ENCODE measurements at regions not wholly inside any gene's neighbourhood (a gene's known extent, or its start where the extent isn't known, plus 50 kb on each side); places are given as distances from the start of the nearest gene placed in this dataset.
"Not testable (repeated sequence)": the region's sequence is repeated elsewhere in the genome, so short reads cannot be mapped to it uniquely, and the experiment has no call there.

DNA sequence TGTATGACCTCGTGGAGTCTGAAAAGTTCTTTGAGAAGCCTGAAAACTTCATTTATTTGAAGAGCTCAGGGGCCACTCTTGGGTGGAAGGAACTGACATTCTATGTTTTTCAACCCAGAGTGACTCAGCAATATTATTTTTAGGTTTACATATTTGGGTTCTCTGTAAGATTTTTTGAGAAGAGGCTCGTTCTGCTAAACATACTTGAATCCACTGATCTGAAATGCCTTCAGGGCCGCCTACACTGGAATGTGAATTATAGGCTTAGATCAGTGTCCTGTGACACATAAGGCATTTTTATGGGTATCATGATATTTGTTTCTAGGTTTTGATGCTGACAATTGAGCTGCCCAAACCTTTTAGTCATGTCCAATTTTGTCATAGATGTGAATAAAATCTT is 86.2 kb downstream of the PSAT1 start:
- DNase-seq (ENCODE audit: low spot score), result no peak

DNA sequence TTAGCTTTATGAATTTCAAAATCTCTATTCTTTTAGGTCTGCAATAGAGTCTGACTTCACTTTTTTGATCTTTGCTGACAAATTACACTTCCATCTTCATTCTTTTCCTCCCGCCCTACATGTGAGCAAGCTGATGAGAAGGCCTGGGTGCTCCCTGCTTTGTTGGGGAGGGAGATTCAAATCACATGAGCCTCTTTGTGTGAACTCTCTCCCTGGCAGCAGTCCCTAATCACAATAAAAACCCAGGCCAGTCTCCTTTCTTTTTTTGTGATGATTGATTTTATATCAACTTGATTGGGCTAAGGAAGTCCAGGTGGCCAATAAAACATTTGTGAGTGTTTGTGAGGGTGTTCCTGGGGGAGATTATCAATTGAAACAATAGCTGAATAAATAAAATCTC is 89.4 kb downstream of the PSAT1 start:
- DNase-seq (ENCODE audit: low spot score), result no peak

DNA sequence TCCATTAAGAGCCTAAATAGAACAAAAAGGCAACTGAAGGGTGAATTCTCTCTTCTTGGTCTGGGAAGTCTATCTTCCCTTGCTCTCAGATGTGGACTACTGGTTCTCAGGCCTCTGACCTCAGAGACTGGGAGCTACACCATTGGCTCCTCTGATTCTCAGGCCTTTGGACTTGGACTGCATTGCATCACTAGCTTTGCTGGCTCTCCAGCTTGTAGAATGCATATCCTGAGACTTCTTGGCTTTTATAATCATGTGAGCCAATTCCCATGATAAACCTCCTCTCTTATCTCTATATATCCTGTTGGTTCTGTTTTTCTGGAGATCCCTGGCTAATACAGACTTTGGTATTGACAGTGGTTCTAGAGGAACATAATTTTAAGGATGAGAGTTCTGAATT is 89.8 kb downstream of the PSAT1 start:
- DNase-seq (ENCODE audit: low spot score), result no peak

DNA sequence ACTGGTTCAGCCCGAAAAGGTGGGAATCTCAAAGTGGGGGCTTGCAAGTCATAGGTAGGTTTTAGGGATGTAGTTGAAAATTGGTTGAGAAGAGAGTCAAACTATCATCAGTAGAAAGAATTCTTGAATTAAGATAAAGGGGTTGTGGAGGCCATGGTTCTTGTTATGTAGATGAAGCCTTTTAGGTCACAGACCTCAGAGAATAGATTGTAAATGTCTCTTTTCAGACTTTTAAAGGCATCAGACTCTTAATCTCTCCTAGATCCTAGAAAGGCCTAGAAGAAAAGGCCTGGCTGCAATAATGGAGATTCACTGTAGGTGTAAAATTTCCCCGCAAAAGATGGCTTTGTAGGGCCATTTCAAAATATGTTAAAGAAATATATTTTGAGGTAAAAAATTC is 96.4 kb downstream of the PSAT1 start:
- no peak for DNase-seq (ENCODE audit: low spot score)

DNA sequence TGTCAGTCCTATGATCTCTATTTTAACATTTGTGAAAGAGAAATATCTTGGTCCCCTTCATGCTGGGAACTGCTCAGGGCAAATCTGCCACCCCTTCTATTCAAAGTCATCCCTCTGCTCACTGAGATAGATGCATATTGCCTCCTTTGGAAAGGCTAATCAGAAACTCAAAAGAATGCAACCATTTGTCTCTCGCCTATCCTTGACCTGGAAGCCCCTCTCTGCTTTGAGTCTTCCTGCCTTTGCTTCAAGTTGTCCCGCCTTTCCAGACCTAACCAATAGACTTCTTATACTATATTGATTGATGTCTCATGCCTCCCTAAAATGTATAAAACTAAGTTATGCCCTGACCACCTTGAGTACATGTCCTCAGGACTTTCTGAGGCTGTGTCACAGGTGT is 97.0 kb downstream of the PSAT1 start:
- no peak for DNase-seq (ENCODE audit: low spot score)

DNA sequence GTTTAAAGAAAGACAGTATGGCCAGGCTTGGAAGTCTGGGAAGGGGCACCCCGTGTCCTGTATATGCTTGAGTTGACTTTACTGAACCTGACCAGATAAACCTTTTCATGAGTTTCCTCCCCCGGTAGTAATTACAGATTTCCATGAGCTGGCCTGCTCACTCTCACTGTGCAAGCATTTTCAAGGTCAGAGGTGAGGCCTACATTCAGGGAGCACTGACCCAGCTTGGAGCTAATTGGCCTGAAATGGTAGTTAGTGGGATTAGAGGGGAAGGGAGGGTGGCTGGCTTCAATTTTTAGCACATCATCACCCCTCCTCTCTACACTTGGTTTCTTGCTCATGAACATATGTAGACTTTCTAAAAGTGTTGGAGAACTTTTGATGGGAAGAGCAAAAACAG is 99.2 kb downstream of the PSAT1 start:
- DNase-seq (ENCODE audit: low spot score), result no peak

GRCh38 chr9:78397045-78397444 is 100.1 kb downstream of the PSAT1 start:
- no peak for DNase-seq (ENCODE audit: low spot score)

DNA sequence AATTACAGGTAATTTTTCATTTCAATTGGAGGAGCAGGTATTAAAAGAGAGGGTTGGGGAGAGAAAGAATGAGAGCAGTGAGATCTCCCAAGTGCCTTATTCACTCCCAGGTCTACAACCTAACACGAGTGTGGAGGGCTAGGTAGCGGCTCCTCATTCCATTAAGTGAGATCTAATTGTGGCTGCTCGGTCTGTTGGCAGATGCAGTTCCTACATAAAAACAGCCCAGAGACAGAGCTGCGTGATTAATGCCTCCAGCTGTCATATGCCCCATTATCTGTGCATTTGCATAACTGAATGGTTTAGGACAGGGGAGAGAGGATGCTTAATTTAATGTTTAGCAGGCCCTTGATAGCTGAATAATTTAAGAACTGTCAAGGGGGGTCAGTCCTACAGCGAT is 100.5 kb downstream of the PSAT1 start:
- DNase-seq (ENCODE audit: low spot score), result no peak

- DNase-seq (ENCODE audit: low spot score), result no peak
Measured at GRCh38 chr9:78399153-78399552, 102.2 kb downstream of the PSAT1 start.

DNA sequence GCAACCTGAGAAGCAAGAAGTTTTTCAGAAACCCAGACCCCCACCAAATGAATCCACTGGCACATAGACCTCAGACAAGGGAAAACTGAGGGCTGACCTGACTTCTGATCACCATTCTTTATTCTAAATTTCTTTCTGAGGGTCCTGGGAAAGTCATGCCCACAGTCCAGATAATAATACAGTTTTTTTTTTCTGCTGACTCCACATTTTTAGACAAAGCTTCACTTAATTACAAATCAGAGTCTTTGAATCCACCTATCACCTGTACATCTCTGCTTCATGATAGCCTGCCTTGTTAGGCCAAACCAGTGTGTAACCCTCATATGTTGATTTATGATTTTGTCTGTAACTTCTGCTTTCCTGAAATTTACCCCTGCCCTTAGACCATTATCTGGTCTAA is 103.6 kb downstream of the PSAT1 start:
- DNase-seq (ENCODE audit: low spot score), result no peak

DNA sequence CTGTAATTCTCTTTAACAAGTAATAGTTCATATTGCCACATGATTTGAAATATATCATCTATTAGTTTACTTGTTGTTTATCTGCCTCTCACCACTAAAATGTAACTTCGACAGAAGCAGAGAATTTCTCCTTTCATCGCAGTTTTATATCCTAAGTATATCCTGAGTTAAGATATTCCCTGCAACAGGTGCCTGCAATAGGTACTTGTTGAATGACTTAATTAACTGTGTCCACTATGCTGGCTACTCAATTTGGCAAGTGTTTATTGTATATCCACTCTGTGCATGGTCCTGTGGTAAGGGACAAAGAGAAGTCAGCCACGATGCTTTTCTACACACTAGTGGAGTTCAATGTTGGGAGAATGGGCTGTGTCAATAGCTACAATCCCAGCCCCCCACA is 108.5 kb downstream of the PSAT1 start:
- DNase-seq (ENCODE audit: low spot score), result no peak

- no peak for DNase-seq (ENCODE audit: low spot score)
Measured at GRCh38 chr9:78406146-78406545, 109.2 kb downstream of the PSAT1 start.

DNA sequence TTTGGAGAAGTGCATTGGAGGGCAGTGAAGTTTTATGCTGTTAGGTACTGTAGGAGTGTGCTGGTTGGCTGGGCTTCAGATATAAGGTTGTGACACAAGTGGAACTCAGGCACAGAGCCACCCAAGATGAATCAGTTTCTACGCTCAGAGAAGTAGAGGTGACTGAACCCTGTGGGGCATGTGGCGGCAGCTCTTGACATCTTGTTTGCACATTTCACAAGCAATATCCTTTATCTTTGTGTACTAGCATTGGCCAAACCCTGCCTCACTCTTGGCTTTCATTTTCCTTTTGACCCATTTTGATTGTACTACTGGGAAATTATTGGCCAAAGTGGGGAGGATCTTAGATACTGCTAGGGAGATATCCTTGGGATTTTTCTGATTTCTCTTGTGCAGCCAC is 110.0 kb downstream of the PSAT1 start:
- DNase-seq (ENCODE audit: low spot score), result no peak

DNA sequence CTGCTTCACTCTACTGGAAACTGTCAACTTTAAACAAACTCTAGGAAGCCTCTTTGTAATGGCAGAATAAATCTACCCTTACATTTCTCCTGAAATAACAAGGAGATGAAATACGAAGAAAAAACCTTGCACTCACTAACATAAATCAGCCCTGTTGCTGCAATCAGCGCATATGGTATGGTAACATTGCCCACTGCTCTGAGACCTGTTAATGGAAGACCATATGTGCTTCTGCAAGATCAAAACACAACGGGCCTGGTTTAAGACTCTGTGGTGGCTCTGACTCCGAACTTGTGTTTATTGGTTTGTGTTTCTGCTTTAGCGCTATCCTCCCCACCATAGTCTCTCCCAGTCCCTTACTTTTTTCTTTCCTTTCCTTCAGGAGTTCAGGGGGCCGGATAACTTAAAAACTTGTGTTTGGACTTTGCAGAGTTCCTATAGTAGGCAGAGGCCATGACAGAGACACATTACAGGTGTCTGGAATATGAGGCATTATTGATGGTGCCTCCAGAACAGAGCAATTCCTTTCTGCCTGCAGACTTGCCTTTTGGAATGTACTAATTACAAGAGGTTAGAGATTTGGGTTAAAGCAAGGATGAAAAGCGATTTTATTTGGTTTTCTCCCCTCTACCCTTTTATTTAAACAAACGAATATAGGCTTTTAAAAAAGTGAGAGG is 110.8 kb downstream of the PSAT1 start:
- DNase-seq (ENCODE audit: low spot score), result no peak

DNA sequence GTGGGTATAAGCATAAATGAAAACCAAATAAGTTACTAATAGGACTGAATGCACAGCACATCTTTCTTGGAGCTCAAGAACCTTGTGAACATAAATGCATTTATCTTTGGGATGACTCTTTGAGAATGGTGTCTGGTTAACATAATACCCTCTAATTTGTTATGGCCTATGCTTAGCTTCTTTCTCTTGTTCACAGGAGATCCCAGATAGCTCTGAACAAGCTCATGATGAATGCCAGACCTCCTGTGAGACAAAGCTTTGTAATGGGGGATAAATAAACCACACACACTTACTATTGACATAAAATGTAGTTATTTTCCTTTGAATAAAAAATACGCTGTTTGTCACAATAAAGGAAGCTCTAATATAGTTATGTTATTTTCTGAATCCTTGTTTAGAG is 111.5 kb downstream of the PSAT1 start:
- no peak for DNase-seq (ENCODE audit: low spot score)

DNA sequence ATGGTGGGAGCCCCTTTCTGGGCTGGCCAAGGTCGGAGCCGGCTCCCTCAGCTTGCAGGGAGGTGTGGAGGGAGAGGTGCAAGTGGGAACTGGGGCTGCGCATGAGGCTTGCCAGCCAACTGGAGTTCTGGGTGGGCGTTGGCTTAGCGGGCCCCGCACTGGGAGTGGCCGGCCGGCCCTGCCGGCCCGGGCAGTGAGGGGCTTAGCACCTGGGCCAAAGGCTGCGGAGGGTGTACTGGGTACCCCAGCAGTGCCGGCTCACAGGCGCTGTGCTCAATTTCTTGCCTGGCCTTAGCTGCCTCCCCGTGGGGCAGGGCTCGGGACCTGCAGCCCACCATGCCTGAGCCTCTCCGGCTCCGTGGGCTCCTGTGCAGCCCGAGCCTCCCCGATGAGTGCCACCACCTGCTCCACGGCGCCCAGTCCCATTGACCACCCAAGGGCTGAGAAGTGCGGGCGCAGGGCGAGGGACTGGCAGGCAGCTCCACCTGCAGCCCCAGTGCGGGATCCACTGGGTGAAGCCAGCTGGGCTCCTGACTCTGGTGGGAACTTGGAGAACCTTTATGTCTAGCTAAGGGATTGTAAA is 113.1 kb downstream of the PSAT1 start:
- DNase-seq (ENCODE audit: low spot score), result not testable (repeated sequence)

DNA sequence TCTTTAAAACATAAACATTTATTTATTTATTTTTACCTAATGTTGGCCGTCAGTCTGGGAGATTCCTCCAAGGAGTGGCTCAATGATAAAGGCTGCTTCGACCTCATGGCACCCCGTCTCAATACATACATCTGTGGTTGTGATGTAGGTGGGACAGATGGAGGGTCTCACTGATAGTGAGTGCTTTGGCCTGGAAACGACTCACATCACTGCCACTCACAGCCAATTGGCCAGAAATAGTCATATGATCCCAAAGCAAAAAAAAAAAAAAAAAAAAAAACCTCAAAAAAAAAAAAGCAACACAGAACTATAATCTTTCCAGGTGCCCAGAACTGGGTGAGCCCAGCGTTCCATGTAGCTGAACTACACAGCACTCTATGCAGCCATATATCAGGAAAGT is 125.4 kb downstream of the PSAT1 start:
- no peak for DNase-seq (ENCODE audit: low spot score)

DNA sequence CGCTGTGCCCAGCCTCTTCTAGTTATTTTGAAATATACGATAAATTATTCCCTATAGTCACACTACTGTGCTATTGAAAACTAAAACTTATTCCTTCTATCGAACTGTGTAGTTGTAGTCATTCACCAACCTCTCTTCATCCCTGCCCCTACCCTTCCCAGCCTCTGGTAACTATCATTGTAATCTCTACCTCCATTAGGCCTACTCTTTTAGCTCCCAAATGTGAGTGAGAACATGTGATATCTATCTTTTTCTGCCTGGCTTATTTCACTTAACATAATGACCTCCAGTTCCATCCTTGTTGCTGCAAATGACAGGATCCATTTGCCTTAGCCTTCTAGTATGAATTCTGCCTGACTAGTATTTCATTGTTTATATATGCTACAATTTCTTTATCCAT is 127.4 kb downstream of the PSAT1 start:
- DNase-seq (ENCODE audit: low spot score), result no peak

DNA sequence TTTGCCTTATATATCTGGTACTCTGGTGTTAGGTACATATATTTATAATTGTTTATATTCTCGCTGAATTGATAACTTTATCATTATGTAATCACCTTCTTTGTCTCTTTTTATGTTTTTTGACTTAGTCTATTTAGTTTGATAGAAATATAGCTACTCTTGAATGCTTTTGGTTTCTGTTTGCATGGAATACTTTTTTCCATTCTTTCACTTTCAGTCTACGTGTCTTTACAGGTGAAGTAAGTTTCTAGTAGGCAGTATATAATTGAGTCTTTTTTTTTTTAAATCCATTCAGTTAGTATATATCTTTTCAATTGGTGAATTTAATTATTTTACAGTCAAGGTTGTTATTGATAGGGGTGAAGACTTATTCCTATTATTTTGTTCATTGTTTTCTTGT is 131.7 kb downstream of the PSAT1 start:
- DNase-seq (ENCODE audit: low spot score), result no peak

GRCh38 chr9:78430387-78430786 is 133.5 kb downstream of the PSAT1 start:
- no peak for DNase-seq (ENCODE audit: low spot score)

GRCh38 chr9:78431039-78431438 is 134.1 kb downstream of the PSAT1 start:
- not testable (repeated sequence) for DNase-seq (ENCODE audit: low spot score)

DNA sequence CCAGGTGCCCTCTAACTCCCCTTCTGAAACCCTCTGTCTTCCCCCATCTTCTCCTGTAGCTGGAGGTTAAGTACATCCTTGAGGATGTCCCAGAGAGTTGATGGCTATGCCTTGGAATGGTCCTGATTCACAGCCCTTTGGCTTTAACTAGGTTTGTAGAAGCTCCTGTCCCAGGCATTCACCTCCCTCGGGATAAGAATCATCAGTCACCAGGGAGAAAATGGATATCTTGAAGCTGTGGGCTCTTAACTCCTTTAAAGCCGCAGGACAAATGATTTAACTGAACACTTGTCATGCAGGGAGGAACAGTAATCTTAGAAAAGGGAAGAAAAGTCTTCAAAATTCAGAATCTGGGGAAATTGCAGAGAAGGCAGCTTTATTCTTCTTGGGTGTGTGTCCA is 139.9 kb downstream of the PSAT1 start:
- DNase-seq (ENCODE audit: low spot score), result no peak

GRCh38 chr9:78437296-78437695 is 140.4 kb downstream of the PSAT1 start:
- DNase-seq (ENCODE audit: low spot score), result no peak

GRCh38 chr9:78437806-78438205 is 140.9 kb downstream of the PSAT1 start:
- no peak for DNase-seq (ENCODE audit: low spot score)

Data from A172 (cell line).